Neuronal stem cell (in vitro differentiated cells): ENCODE measurements at regions not wholly inside any gene's neighbourhood (a gene's known extent, or its start where the extent isn't known, plus 50 kb on each side); places are given as distances from the start of the nearest gene placed in this dataset.

Experiments used
- DNase-seq: peaks from one replicate; pipeline ENCODE4 v3.0.0-alpha.2; 2013; ENCODE audit warnings: low spot score
- H2AFZ ChIP-seq: one replicate; pipeline ENCODE4 v1.6.1; 2013; ENCODE audit warnings: mild to moderate bottlenecking, low read length, inconsistent platforms
- H2AK5ac ChIP-seq: 2 replicates; pipeline ENCODE4 v1.6.1; 2013; ENCODE audit warnings: low read depth, mild to moderate bottlenecking, inconsistent platforms, low read length, moderate library complexity, mixed read lengths
- H2BK120ac ChIP-seq: 2 replicates; pipeline ENCODE4 v1.6.1; 2013; ENCODE audit warnings: low read depth, mild to moderate bottlenecking, inconsistent platforms, low read length, moderate library complexity, mixed read lengths
- H2BK12ac ChIP-seq: one replicate; pipeline ENCODE4 v1.6.1; 2013; ENCODE audit warnings: low read length, inconsistent platforms
- H2BK15ac ChIP-seq: 2 replicates; pipeline ENCODE4 v1.6.1; 2013; ENCODE audit warnings: mild to moderate bottlenecking, low read length, inconsistent platforms, mixed read lengths
- H2BK5ac ChIP-seq: one replicate; pipeline ENCODE4 v1.6.1; 2013; ENCODE audit warnings: inconsistent platforms, mild to moderate bottlenecking, low read length, moderate library complexity
- H3K14ac ChIP-seq: one replicate; pipeline ENCODE4 v1.6.1; 2013; ENCODE audit warnings: low read length, inconsistent platforms
- H3K18ac ChIP-seq: 2 replicates; pipeline ENCODE4 v1.6.1; 2013; ENCODE audit warnings: low read length, inconsistent platforms
- H3K23ac ChIP-seq: 2 replicates; pipeline ENCODE4 v1.6.1; 2013; ENCODE audit warnings: low read depth, mild to moderate bottlenecking, mixed read lengths, low read length, inconsistent platforms; ENCODE audit not compliant: poor library complexity
- H3K27ac ChIP-seq: replicated peaks from 3 replicates; pipeline ENCODE4 v1.5.1; 2013; ENCODE audit warnings: low read length, inconsistent platforms
- H3K27me3 ChIP-seq, 3 experiments: 2 replicates each; pipeline ENCODE4 v1.6.1; 2013; ENCODE audit warnings: low read length in 3 of 3, mild to moderate bottlenecking in 2 of 3, inconsistent platforms in 1 of 3, low read depth in 1 of 3, mixed read lengths in 1 of 3, moderate library complexity in 1 of 3; ENCODE audit not compliant: control insufficient read depth in 3 of 3, insufficient read depth in 3 of 3
- H3K36me3 ChIP-seq, 2 donors: replicated peaks in 1 of 2; 2 replicates each; pipeline ENCODE4 v1.6.1; 2013; ENCODE audit warnings: low read length in 2 of 2; ENCODE audit not compliant: control insufficient read depth in 2 of 2, insufficient read depth in 2 of 2
- H3K4ac ChIP-seq: 2 replicates; pipeline ENCODE4 v1.6.1; 2013; ENCODE audit warnings: inconsistent platforms, mild to moderate bottlenecking, low read length, moderate library complexity
- H3K4me1 ChIP-seq, 2 donors: 1 replicate in 1 of 2; 2 replicates in 1 of 2; pipeline ENCODE4 v1.6.1; 2013; ENCODE audit warnings: low read length in 2 of 2, low read depth in 1 of 2; ENCODE audit not compliant: control insufficient read depth in 2 of 2, insufficient read depth in 1 of 2
- H3K4me2 ChIP-seq: one replicate; pipeline ENCODE4 v1.6.1; 2013; ENCODE audit warnings: mild to moderate bottlenecking, low read length, inconsistent platforms; ENCODE audit not compliant: insufficient read depth, poor library complexity, severe bottlenecking
- H3K4me3 ChIP-seq, 2 donors: 2 replicates each; pipeline ENCODE4 v1.5.1; 2013; ENCODE audit warnings: low read length in 2 of 2, mild to moderate bottlenecking in 2 of 2, inconsistent platforms in 1 of 2, moderate library complexity in 1 of 2
- H3K79me1 ChIP-seq: one replicate; pipeline ENCODE4 v1.6.1; 2013; ENCODE audit warnings: low read depth, mild to moderate bottlenecking, inconsistent platforms, low read length, moderate library complexity
- H3K9ac ChIP-seq: one replicate; pipeline ENCODE4 v1.6.1; 2013; ENCODE audit warnings: mild to moderate bottlenecking, low read depth, low read length, inconsistent platforms; ENCODE audit not compliant: poor library complexity
- H3K9me3 ChIP-seq, 2 donors: replicated peaks in 1 of 2; 2 replicates each; pipeline versions ENCODE3 to v1.6.1; 2013; ENCODE audit warnings: low read length in 2 of 2, mild to moderate bottlenecking in 2 of 2, inconsistent platforms in 1 of 2, low read depth in 1 of 2, mixed read lengths in 1 of 2, moderate library complexity in 1 of 2; ENCODE audit not compliant: control insufficient read depth in 2 of 2, insufficient read depth in 1 of 2
- H4K8ac ChIP-seq: one replicate; pipeline ENCODE4 v1.6.1; 2013; ENCODE audit warnings: low read depth, mild to moderate bottlenecking, inconsistent platforms, low read length, moderate library complexity
- H4K91ac ChIP-seq: one replicate; pipeline ENCODE4 v1.6.1; 2013; ENCODE audit warnings: low read length, low read depth, mild to moderate bottlenecking, inconsistent platforms; ENCODE audit not compliant: poor library complexity
- WGBS, 2 donors: extraction: QIAGEN DNeasy Blood & Tissue Kit; methylation state at CpG; one replicate each; pipeline ENCODE4 v1.1.7; 2013; ENCODE audit warnings: missing lambda C conversion rate in 2 of 2, mixed read lengths in 1 of 2; ENCODE audit not compliant: insufficient read length in 2 of 2, insufficient replicate concordance in 1 of 2; ENCODE audit errors: extremely low coverage in 2 of 2; 5-methylcytosine and 5-hydroxymethylcytosine counted together

DNA sequence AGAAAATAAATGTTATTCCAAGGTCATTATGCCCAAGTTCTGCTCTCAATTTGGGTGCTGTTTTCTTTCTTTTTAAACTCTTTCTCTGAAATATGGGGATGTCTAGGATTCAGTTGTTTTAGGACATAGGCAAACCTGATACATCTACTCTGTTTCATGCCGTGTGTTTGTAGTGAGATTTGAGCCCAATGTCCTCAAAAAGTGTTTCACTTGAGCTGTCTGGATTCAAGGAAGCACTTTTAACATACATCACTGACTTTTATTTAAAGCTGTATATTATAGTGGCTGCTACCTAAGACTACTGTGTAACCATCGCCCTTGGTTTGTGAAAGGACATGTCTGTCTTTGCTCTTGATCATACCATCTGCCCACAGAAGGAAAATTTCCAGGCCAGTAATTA, 709.3 kb upstream of the STXBP6 start:
- no peak for DNase-seq
- Histone ChIP-seq H2AK5ac (no peak overlapping the region), H3K79me1 (no peaks in the 10 kb centered on the region), H4K8ac (no peak overlapping the region), H2BK15ac (no peak overlapping the region), H2BK120ac (no peak overlapping the region), H4K91ac (no peak overlapping the region), H2AFZ (no peak overlapping the region), H3K4me2 (no peak overlapping the region), H3K4me3 (no peak overlapping the region), H3K27me3 (no peaks in the 10 kb centered on the region), H3K4me1 (peaks cover 2 to 11% of the 10 kb centered on the region in 2 donors), H3K9me3 (no peaks in the 10 kb centered on the region), H3K27ac (no peak overlapping the region), H3K14ac (no peak overlapping the region), H3K9ac (no peak overlapping the region), H3K4ac (no peak overlapping the region), H2BK12ac (no peak overlapping the region), H3K36me3 (no peaks in the 10 kb centered on the region), H2BK5ac (no peak overlapping the region), H3K23ac (no peak overlapping the region), H3K18ac (no peak overlapping the region)
- WGBS, 2 donors = no CpG with 5 or more reads among the region's 2 CpGs

DNA sequence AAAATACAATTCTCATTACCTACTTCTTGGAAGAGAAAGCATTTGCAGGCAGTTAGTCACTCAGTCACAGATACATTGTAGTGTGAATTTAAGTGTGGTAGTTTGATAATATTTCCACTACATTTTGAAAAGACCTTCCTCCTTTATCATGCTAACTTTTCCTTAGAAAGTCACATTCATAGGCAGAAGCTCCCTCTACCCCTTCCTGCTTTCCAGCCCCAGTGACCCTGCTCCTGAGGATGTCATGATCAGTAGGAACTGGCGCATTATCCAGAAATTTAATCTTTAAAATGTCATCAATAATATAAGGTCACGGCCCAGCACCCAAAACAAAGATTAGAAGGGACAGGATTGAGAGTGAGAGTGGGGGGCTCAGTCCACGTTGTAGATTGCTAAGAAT, 707.4 kb upstream of the STXBP6 start:
- Histone ChIP-seq H3K14ac (no peak overlapping the region), H3K9ac (no peak overlapping the region), H3K4ac (no peak overlapping the region), H2BK15ac (no peak overlapping the region), H3K4me2 (no peak overlapping the region), H2BK120ac (no peak overlapping the region), H3K4me3 (no peak overlapping the region), H2BK5ac (no peak overlapping the region), H3K36me3 (no peaks in the 10 kb centered on the region), H2AFZ (peak overlapping the region; percentile 61), H2BK12ac (no peak overlapping the region), H3K27ac (no peak overlapping the region), H3K79me1 (no peaks in the 10 kb centered on the region), H3K9me3 (no peaks in the 10 kb centered on the region), H4K91ac (no peak overlapping the region), H3K23ac (no peak overlapping the region), H3K4me1 (peaks cover 2 to 11% of the 10 kb centered on the region in 2 donors), H3K27me3 (no peaks in the 10 kb centered on the region), H4K8ac (no peak overlapping the region), H3K18ac (no peak overlapping the region), H2AK5ac (no peak overlapping the region)
- no peak for DNase-seq
- WGBS, 2 donors = no CpG with 5 or more reads among the region's 3 CpGs

DNA sequence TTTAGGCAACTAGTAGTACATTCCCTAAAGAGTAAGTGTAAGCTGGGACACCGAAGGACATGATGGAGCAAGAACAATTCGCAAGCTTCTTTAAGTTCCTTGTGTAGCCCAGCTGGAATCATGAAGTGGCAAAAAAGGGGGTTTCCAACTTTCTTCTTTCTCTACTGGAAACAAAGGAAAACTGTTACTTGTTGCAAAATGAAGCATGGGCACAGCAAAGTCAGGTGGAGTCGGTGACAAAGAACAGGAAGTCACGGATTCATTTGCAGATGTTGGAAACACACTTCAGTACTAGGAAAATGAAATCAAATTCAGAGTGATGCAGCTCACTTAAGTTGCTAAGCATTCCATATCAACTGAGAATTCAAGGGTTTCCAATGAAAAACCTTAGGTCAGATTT, 706.9 kb upstream of the STXBP6 start:
- Histone ChIP-seq H2AK5ac (no peak overlapping the region), H3K4me2 (no peak overlapping the region), H3K18ac (no peak overlapping the region), H2AFZ (peak overlapping the region; percentile 61), H3K14ac (no peak overlapping the region), H3K9me3 (no peaks in the 10 kb centered on the region), H3K27me3 (no peaks in the 10 kb centered on the region), H3K4ac (no peak overlapping the region), H2BK120ac (no peak overlapping the region), H3K27ac (no peak overlapping the region), H3K4me3 (no peak overlapping the region), H3K4me1 (peaks cover 2 to 11% of the 10 kb centered on the region in 2 donors), H4K8ac (no peak overlapping the region), H3K23ac (no peak overlapping the region), H3K9ac (no peak overlapping the region), H4K91ac (no peak overlapping the region), H3K79me1 (no peaks in the 10 kb centered on the region), H2BK5ac (no peak overlapping the region), H3K36me3 (no peaks in the 10 kb centered on the region), H2BK12ac (no peak overlapping the region), H2BK15ac (no peak overlapping the region)
- no CpG with 5 or more reads among the region's 4 CpGs for WGBS, 2 donors
- no peak for DNase-seq

DNA sequence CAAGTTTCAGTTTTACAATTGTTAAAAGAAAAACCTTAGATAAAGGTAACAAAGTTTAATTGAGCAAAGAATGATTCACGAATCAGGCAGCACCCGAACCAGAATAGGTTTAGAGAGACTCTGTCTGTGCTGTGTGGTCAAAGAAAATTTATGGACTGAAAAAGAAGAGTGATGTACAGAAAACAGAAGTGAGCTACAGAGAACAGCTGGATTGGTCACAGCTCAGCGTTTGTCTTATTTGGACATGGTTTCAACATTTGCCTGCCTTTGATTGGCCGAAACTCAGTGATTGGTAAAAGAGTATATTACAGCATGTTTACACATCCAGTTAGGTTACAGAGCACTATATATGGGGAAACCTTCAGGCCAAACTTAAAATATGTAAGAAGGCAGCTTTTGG, 703.2 kb upstream of the STXBP6 start:
- Histone ChIP-seq H3K27me3 (no peaks in the 10 kb centered on the region), H3K27ac (no peak overlapping the region), H2AK5ac (no peak overlapping the region), H3K4me2 (no peak overlapping the region), H3K4me1 (peaks cover 2 to 11% of the 10 kb centered on the region in 2 donors), H2BK120ac (no peak overlapping the region), H3K36me3 (no peaks in the 10 kb centered on the region), H3K9ac (no peak overlapping the region), H2AFZ (no peak overlapping the region), H4K8ac (no peak overlapping the region), H3K4ac (no peak overlapping the region), H3K9me3 (no peaks in the 10 kb centered on the region), H3K14ac (no peak overlapping the region), H2BK5ac (no peak overlapping the region), H2BK15ac (no peak overlapping the region), H2BK12ac (no peak overlapping the region), H3K18ac (no peak overlapping the region), H4K91ac (no peak overlapping the region), H3K4me3 (no peak overlapping the region), H3K79me1 (no peaks in the 10 kb centered on the region), H3K23ac (no peak overlapping the region)
- no peak for DNase-seq
- no CpG with 5 or more reads among the region's 4 CpGs for WGBS, 2 donors
